CD14-positive monocyte (primary cell): ENCODE measurements at regions not wholly inside any gene's neighbourhood (a gene's known extent, or its start where the extent isn't known, plus 50 kb on each side); places are given as distances from the start of the nearest gene placed in this dataset.
"Not testable (repeated sequence)": the region's sequence is repeated elsewhere in the genome, so short reads cannot be mapped to it uniquely, and the experiment has no call there.

Source experiments
- DNase-seq, 3 donors: peaks; one replicate each; pipeline ENCODE4 v3.0.0-alpha.2; 2011 to 2022
- H2AFZ ChIP-seq: 2 replicates; pipeline ENCODE4 v1.6.0; 2012; ENCODE audit warnings: mild to moderate bottlenecking, low read depth, low read length, inconsistent platforms; ENCODE audit not compliant: insufficient read depth, poor library complexity, severe bottlenecking
- H3K27ac ChIP-seq, 2 donors: 1 replicate in 1 of 2; 2 replicates in 1 of 2; pipeline ENCODE4 v1.5.1; 2012 to 2013; ENCODE audit warnings: low read length in 2 of 2, control low read depth in 1 of 2, inconsistent platforms in 1 of 2, low read depth in 1 of 2, mild to moderate bottlenecking in 1 of 2
- H3K27me3 ChIP-seq, 2 donors: one replicate each; pipeline versions ENCODE4 v1.6.0 to v1.6.1; 2011 to 2013; ENCODE audit warnings: low read length in 2 of 2; ENCODE audit not compliant: control insufficient read depth in 2 of 2, insufficient read depth in 2 of 2
- H3K36me3 ChIP-seq, 2 donors: replicated peaks in 1 of 2; 1 replicate in 1 of 2; 2 replicates in 1 of 2; pipeline versions ENCODE4 v1.5.1 to v1.6.1; 2012 to 2013; ENCODE audit warnings: low read length in 2 of 2, control low read depth in 1 of 2, inconsistent platforms in 1 of 2, mild to moderate bottlenecking in 1 of 2; ENCODE audit not compliant: insufficient read depth in 2 of 2, control insufficient read depth in 1 of 2
- H3K4me1 ChIP-seq, 2 donors: 1 replicate in 1 of 2; 2 replicates in 1 of 2; pipeline versions ENCODE4 v1.5.1 to v1.6.1; 2012 to 2013; ENCODE audit warnings: low read length in 2 of 2, control low read depth in 1 of 2, inconsistent platforms in 1 of 2, mild to moderate bottlenecking in 1 of 2, moderate library complexity in 1 of 2; ENCODE audit not compliant: insufficient read depth in 2 of 2, control insufficient read depth in 1 of 2
- H3K4me2 ChIP-seq: replicated peaks from 2 replicates; pipeline ENCODE3; 2012; ENCODE audit warnings: low read length, moderate library complexity, mild to moderate bottlenecking; ENCODE audit not compliant: poor library complexity, severe bottlenecking; ENCODE audit errors: extremely low read depth
- H3K4me3 ChIP-seq, 3 experiments: fragments of 200-600 bp in 1 of 3; sonication (generic) in 1 of 3; replicated peaks in 1 of 3; 1 replicate in 2 of 3; 2 replicates in 1 of 3; pipeline ENCODE4 v1.5.1; 2011 to 2013; ENCODE audit warnings: low read length in 3 of 3, mild to moderate bottlenecking in 3 of 3, control low read depth in 2 of 3, low read depth in 2 of 3, inconsistent platforms in 1 of 3, moderate library complexity in 1 of 3
- H3K79me2 ChIP-seq: 2 replicates; pipeline ENCODE4 v1.6.0; 2012; ENCODE audit warnings: mild to moderate bottlenecking, control low read depth, inconsistent platforms, low read length, moderate library complexity; ENCODE audit not compliant: insufficient read depth
- H3K9ac ChIP-seq: 2 replicates; pipeline ENCODE4 v1.6.0; 2017; ENCODE audit warnings: low read length, mild to moderate bottlenecking; ENCODE audit not compliant: insufficient read depth, poor library complexity, severe bottlenecking
- H3K9me3 ChIP-seq, 2 donors: replicated peaks in 1 of 2; 1 replicate in 1 of 2; 2 replicates in 1 of 2; pipeline versions ENCODE4 v1.5.1 to v1.6.1; 2012 to 2013; ENCODE audit warnings: low read length in 2 of 2, control low read depth in 1 of 2; ENCODE audit not compliant: control insufficient read depth in 1 of 2, insufficient read depth in 1 of 2
- H4K20me1 ChIP-seq: 2 replicates; pipeline ENCODE4 v1.6.0; 2012; ENCODE audit warnings: mild to moderate bottlenecking, low read length, control low read depth, moderate library complexity; ENCODE audit not compliant: insufficient read depth
- H3K27ac Mint-ChIP-seq, 7 donors: one replicate each; pipeline ENCODE4 v1.8.0; 2020; ENCODE audit warnings: mild to moderate bottlenecking in 7 of 7, mixed read lengths in 7 of 7, moderate library complexity in 6 of 7, inconsistent platforms in 2 of 7
- H3K27me3 Mint-ChIP-seq, 3 donors: one replicate each; pipeline ENCODE4 v1.8.0; 2021 to 2022; ENCODE audit warnings: low read depth in 3 of 3, mild to moderate bottlenecking in 3 of 3, mixed read lengths in 3 of 3, moderate library complexity in 3 of 3, inconsistent platforms in 1 of 3
- H3K36me3 Mint-ChIP-seq, 2 donors: one replicate each; pipeline ENCODE4 v1.8.0; 2020; ENCODE audit warnings: mixed read lengths in 2 of 2, inconsistent platforms in 1 of 2, mild to moderate bottlenecking in 1 of 2
- H3K4me1 Mint-ChIP-seq: one replicate; pipeline ENCODE4 v1.8.0; 2020; ENCODE audit warnings: mild to moderate bottlenecking, mixed read lengths
- H3K4me3 Mint-ChIP-seq, 2 donors: one replicate each; pipeline ENCODE4 v1.8.0; 2020; ENCODE audit warnings: mild to moderate bottlenecking in 2 of 2, mixed read lengths in 2 of 2, moderate library complexity in 1 of 2
- H3K9me3 Mint-ChIP-seq, 7 donors: one replicate each; pipeline ENCODE4 v1.8.0; 2020 to 2022; ENCODE audit warnings: mixed read lengths in 7 of 7, mild to moderate bottlenecking in 6 of 7, moderate library complexity in 6 of 7, inconsistent platforms in 2 of 7
- WGBS: methylation state at CpG from one replicate; pipeline ENCODE4 v1.1.5; 2013; ENCODE audit warnings: missing lambda C conversion rate; ENCODE audit not compliant: insufficient coverage; 5-methylcytosine and 5-hydroxymethylcytosine counted together
- intact Hi-C, 2 donors: fragments of 100-400 bp; cut with micrococcal nuclease; formaldehyde crosslinking; loops; one replicate each; pipeline versions ENCODE4 v1.15.0 to v1.15.1; 2023
- TF ChIP-seq, protein P1 (sequence below): fragments of 200-600 bp; IDR thresholded peaks from one replicate; pipeline ENCODE4 v1.8.0; 2022; ENCODE audit warnings: antibody characterized with exemption, mild to moderate bottlenecking

DNA sequence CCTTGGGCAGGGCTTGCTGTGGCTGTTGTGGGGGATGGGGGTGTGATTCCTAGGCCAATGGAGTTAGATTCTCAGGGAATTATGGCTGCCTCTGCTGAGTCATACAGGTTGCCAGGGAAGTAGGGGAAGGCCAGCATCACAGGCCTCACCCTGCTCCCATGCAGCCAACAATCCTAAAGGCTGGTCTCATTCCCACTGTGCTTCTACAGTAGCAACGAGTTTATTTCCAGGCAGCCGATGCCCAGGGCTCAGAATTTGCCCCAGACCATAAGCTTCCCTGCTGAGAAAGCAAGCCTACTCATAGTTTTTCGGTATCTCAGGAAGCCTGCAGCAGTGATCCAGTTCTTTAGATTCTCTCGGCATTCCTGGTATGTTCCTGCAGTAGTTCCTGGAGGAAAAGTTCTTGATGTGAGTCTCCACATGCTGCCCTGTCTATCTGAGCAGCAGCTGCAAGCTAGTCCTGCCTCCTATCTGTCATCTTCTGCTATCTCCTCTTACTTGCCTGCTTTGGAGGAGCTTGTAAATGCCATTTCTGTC lies 59.3 kb upstream of the SELENOP start:
- H3K36me3 Mint-ChIP-seq, result no peaks in the 10 kb centered on the region
- H3K27ac Mint-ChIP-seq, result no peak overlapping the region
- no peaks in the 10 kb centered on the region for H3K36me3 ChIP-seq
- H3K9me3 ChIP-seq, result no peaks in the 10 kb centered on the region
- H3K27me3 Mint-ChIP-seq, result peaks cover 0 to 4% (median 0%) of the 10 kb centered on the region in 3 donors
- no peak overlapping the region for H3K4me3 ChIP-seq
- DNase-seq, result no peak
- H4K20me1 ChIP-seq, result no peaks in the 10 kb centered on the region
- no peak overlapping the region for H3K4me3 Mint-ChIP-seq
- peaks cover 6 to 7% of the 10 kb centered on the region in 2 donors for H3K4me1 ChIP-seq
- TF ChIP-seq, protein P1, sequence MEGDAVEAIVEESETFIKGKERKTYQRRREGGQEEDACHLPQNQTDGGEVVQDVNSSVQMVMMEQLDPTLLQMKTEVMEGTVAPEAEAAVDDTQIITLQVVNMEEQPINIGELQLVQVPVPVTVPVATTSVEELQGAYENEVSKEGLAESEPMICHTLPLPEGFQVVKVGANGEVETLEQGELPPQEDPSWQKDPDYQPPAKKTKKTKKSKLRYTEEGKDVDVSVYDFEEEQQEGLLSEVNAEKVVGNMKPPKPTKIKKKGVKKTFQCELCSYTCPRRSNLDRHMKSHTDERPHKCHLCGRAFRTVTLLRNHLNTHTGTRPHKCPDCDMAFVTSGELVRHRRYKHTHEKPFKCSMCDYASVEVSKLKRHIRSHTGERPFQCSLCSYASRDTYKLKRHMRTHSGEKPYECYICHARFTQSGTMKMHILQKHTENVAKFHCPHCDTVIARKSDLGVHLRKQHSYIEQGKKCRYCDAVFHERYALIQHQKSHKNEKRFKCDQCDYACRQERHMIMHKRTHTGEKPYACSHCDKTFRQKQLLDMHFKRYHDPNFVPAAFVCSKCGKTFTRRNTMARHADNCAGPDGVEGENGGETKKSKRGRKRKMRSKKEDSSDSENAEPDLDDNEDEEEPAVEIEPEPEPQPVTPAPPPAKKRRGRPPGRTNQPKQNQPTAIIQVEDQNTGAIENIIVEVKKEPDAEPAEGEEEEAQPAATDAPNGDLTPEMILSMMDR, result no peak
- 86% methylated on average over 3 of the region's 4 CpGs for WGBS
- intact Hi-C loops, result no loop called here
- H3K27me3 ChIP-seq, result no peaks in the 10 kb centered on the region
- no peak overlapping the region for H3K27ac ChIP-seq
- peaks cover 5% of the 10 kb centered on the region for H3K4me1 Mint-ChIP-seq
- H2AFZ ChIP-seq, result no peak overlapping the region
- H3K9ac ChIP-seq, result no peak overlapping the region
- no peaks in the 10 kb centered on the region for H3K79me2 ChIP-seq
- peaks cover 2 to 12% (median 6%) of the 10 kb centered on the region in 7 donors for H3K9me3 Mint-ChIP-seq
- H3K4me2 ChIP-seq, result no peak overlapping the region

DNA sequence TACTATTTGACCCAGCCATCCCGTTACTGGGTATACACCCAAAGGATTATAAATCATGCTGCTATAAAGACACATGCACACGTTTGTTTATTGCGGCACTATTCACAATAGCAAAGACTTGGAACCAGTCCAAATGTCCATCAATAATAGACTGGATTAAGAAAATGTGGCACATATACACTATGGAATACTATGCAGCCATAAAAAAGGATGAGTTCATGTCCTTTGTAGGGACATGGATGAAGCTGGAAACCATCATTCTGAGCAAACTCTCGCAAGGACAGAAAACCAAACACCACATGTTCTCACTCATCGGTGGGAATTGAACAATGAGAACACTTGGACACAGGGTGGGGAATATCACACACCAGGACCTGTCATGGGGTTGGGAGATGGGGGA lies 56.7 kb upstream of the SELENOP start:
- WGBS, result no CpG with 5 or more reads among the region's 5 CpGs
- DNase-seq, H3K4me3 Mint-ChIP-seq, H3K9ac ChIP-seq, H3K4me3 ChIP-seq, H4K20me1 ChIP-seq, H3K9me3 ChIP-seq, H3K27me3 Mint-ChIP-seq, H3K79me2 ChIP-seq, H3K36me3 Mint-ChIP-seq, H3K27ac Mint-ChIP-seq, H3K4me1 ChIP-seq, H3K27me3 ChIP-seq, H3K4me1 Mint-ChIP-seq, H3K27ac ChIP-seq, intact Hi-C loops, H2AFZ ChIP-seq, H3K36me3 ChIP-seq, H3K4me2 ChIP-seq: not testable (repeated sequence)
- H3K9me3 Mint-ChIP-seq, result peaks cover 5 to 20% (median 15%) of the 10 kb centered on the region in 7 donors

DNA sequence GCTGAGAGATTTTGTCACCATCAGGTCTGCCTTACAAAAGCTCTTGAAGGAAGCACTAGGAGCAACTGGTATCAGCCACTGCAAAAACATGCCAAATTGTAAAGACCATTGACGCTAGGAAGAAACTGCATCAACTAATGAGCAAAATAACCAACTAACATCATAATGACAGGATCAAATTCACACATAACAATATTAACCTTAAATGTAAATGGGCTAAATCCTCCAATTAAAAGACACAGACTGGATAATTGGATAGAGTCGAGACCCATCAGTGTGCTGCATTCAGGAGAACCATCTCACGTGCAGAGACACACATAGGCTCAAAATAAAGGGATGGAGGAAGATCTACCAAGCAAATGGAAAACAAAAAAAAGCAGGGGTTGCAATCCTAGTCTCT lies 53.1 kb upstream of the SELENOP start:
- H3K9me3 ChIP-seq, H3K27me3 Mint-ChIP-seq, H3K9ac ChIP-seq, H3K36me3 Mint-ChIP-seq, H3K4me3 Mint-ChIP-seq, H3K4me2 ChIP-seq, DNase-seq, H3K4me1 Mint-ChIP-seq, H3K4me1 ChIP-seq, H3K4me3 ChIP-seq, H3K27ac Mint-ChIP-seq, H3K27ac ChIP-seq, H3K27me3 ChIP-seq, H3K79me2 ChIP-seq, H3K36me3 ChIP-seq, intact Hi-C loops, H2AFZ ChIP-seq, H4K20me1 ChIP-seq: not testable (repeated sequence)
- peaks cover 10 to 32% (median 20%) of the 10 kb centered on the region in 7 donors for H3K9me3 Mint-ChIP-seq
- no CpG with 5 or more reads among the region's 3 CpGs for WGBS
